ENCODE measurements at regions not wholly inside any gene's neighbourhood (a gene's known extent, or its start where the extent isn't known, plus 50 kb on each side); places are given as distances from the start of the nearest gene placed in this dataset.
"Not testable (repeated sequence)": the region's sequence is repeated elsewhere in the genome, so short reads cannot be mapped to it uniquely, and the experiment has no call there.

DNA sequence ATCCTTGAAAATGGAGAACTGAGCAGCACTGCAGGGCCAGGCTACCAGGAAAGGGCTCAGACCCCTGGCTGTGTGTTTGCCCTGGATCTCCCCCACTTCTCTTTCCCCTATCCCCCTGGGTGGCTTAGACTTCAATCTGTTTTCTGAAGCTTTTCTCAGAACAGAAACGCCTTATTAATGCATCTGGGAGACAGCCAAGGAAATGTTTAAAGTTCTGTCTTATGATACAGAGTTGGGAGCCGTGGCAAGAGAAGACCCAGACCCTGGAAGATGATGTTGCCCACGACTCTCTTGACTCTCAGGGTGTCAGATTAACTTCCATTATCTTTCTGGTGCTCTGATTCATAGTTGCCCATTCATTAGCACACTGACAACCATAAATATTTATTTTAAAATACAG, 107.1 kb downstream of the EBLN1 start:
- TF ChIP-seq, protein P1, sequence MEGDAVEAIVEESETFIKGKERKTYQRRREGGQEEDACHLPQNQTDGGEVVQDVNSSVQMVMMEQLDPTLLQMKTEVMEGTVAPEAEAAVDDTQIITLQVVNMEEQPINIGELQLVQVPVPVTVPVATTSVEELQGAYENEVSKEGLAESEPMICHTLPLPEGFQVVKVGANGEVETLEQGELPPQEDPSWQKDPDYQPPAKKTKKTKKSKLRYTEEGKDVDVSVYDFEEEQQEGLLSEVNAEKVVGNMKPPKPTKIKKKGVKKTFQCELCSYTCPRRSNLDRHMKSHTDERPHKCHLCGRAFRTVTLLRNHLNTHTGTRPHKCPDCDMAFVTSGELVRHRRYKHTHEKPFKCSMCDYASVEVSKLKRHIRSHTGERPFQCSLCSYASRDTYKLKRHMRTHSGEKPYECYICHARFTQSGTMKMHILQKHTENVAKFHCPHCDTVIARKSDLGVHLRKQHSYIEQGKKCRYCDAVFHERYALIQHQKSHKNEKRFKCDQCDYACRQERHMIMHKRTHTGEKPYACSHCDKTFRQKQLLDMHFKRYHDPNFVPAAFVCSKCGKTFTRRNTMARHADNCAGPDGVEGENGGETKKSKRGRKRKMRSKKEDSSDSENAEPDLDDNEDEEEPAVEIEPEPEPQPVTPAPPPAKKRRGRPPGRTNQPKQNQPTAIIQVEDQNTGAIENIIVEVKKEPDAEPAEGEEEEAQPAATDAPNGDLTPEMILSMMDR (IDR thresholded peaks at IDR 0.05; ENCODE audit: extremely low read depth, insufficient read depth, missing control alignments) = no peak
- DNase-seq (ENCODE audit: low spot score) = no peak
- in situ Hi-C loops (cut with MboI; ENCODE audit: low pct_unique_long_range_greater_than_20kb, low sequenced_read_pairs, unreplicated experiment) = no loop called here

- TF ChIP-seq, protein P1 (IDR thresholded peaks at IDR 0.05; ENCODE audit: extremely low read depth, insufficient read depth, missing control alignments) = no peak
- in situ Hi-C loops (cut with MboI; ENCODE audit: low pct_unique_long_range_greater_than_20kb, low sequenced_read_pairs, unreplicated experiment) = no loop called here
- no peak for DNase-seq (ENCODE audit: low spot score)
Measured at GRCh38 chr10:22105270-22105669, 101.7 kb upstream of the DNAJC1 start.

GRCh38 chr10:22103701-22104470, 100.4 kb upstream of the DNAJC1 start:
- TF ChIP-seq, protein P1 (IDR thresholded peaks at IDR 0.05; ENCODE audit: extremely low read depth, insufficient read depth, missing control alignments) = peak; percentile 39
- in situ Hi-C loops (cut with MboI; ENCODE audit: low pct_unique_long_range_greater_than_20kb, low sequenced_read_pairs, unreplicated experiment) = no loop called here
- DNase-seq (ENCODE audit: low spot score) = peak; percentile 20

- DNase-seq (ENCODE audit: low spot score) = no peak
- in situ Hi-C loops (cut with MboI; ENCODE audit: low pct_unique_long_range_greater_than_20kb, low sequenced_read_pairs, unreplicated experiment) = no loop called here
- TF ChIP-seq, protein P1 (IDR thresholded peaks at IDR 0.05; ENCODE audit: extremely low read depth, insufficient read depth, missing control alignments) = no peak
Measured at GRCh38 chr10:22097696-22098095, 94.2 kb upstream of the DNAJC1 start.

GRCh38 chr10:22091260-22091659, 87.7 kb upstream of the DNAJC1 start:
- in situ Hi-C loops (cut with MboI; ENCODE audit: low pct_unique_long_range_greater_than_20kb, low sequenced_read_pairs, unreplicated experiment); DNase-seq (ENCODE audit: low spot score): not testable (repeated sequence)

DNA sequence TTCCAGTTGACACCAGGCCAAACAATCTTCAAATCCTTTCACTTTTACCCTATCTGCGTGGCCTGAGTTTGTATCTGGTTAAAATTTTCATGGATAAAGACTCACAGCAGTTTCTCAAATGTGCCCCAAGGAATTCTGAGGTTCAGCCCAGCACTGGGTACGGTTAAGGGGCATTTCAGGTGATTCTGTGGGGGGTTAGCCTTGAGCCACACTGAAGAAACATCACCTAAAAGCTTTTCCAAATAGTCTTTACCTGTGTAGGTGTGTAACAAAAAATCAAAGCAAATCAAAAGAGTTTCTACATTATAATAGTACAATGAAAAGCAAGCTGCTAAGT, 83.8 kb upstream of the DNAJC1 start:
- no peak for DNase-seq (ENCODE audit: low spot score)
- TF ChIP-seq, protein P1 (IDR thresholded peaks at IDR 0.05; ENCODE audit: extremely low read depth, insufficient read depth, missing control alignments) = no peak
- in situ Hi-C loops (cut with MboI; ENCODE audit: low pct_unique_long_range_greater_than_20kb, low sequenced_read_pairs, unreplicated experiment) = no loop called here

GRCh38 chr10:22086730-22087401, 83.3 kb upstream of the DNAJC1 start:
- TF ChIP-seq, protein P1 (IDR thresholded peaks at IDR 0.05; ENCODE audit: extremely low read depth, insufficient read depth, missing control alignments) = no peak
- DNase-seq (ENCODE audit: low spot score) = no peak
- in situ Hi-C loops (cut with MboI; ENCODE audit: low pct_unique_long_range_greater_than_20kb, low sequenced_read_pairs, unreplicated experiment) = no loop called here

DNA sequence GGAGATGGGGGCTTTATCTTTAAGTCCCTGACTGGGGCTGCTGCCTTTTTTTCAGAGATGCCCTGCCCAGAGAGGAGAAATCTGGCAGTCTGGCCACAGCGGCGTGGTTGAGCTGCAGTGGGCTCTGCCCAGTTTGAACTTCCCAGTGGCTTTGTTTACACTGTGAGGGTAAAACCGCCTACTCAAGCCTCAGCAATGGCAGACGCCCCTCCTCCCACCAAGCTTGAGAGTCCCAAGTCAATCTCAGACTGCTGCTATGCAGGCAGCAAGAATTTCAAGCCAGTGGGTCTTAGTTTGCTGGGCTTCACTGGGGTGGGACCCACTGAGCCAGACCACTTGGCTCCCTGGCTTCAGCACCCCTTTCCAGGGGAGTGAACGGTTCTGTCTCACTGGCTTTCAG, 76.4 kb upstream of the DNAJC1 start:
- in situ Hi-C loops (cut with MboI; ENCODE audit: low pct_unique_long_range_greater_than_20kb, low sequenced_read_pairs, unreplicated experiment); DNase-seq (ENCODE audit: low spot score): not testable (repeated sequence)

Measured in GM13977 (cell line).